ENCODE measurements at regions not wholly inside any gene's neighbourhood (a gene's known extent, or its start where the extent isn't known, plus 50 kb on each side); places are given as distances from the start of the nearest gene placed in this dataset.

DNA sequence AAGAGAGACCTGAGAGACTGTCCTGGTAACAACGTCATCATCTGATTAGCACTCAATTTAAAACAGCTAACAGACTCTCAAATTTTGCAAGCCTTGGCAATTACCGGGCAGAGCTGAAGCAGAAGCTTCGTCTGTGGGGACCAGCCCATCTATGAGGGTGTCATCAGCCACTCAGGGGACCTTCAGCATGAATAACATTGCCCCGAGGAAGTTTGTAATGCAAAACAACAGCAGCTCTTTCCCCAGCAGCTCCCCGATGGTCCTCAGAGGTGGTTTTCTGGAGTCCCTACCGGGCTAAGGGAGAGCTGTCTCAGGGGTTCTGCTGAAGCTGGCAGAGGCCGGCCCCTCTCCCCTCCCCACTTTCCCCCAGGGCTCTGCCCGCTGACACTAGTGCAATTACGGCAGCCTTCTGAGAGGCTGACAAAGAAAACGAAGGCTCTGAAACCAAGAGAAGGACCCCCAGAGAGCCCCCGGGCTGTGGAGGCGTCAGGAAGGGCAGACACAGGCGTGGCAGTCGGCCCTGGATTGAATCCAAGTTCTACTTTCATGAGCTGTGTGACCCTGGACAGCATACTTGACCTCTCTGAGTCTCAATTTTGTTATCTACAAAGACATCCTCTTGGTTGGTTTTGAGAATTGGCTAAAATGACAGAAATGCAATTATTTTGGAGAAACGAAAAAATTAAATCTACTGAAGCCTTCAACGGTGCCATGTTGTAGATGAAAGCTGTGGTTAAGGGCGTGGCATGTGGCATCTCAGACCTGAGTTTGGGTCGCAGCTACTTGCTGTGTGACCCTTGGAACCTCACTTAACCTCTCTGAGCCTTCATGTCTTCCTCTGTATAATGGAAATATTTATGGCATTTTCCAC lies 102.1 kb upstream of the TLE3 start:
- H3K27ac ChIP-seq: no peak overlapping the region
- DNase-seq (ENCODE audit: low read depth in 1 of 2, low spot score in 2 of 2): no peak
- no peaks in the 10 kb centered on the region for H3K27me3 ChIP-seq (replicated peaks)
- no peaks in the 10 kb centered on the region for H3K9me3 ChIP-seq (replicated peaks)
- H3K4me1 ChIP-seq (replicated peaks): peaks cover 24% of the 10 kb centered on the region
- no peaks in the 10 kb centered on the region for H3K36me3 ChIP-seq
- H3K4me3 ChIP-seq: no peak overlapping the region

GRCh38 chr15:70199124-70199482 lies 101.4 kb upstream of the TLE3 start:
- H3K36me3 ChIP-seq: no peaks in the 10 kb centered on the region
- H3K27ac ChIP-seq: no peak overlapping the region
- H3K4me3 ChIP-seq: no peak overlapping the region

DNA sequence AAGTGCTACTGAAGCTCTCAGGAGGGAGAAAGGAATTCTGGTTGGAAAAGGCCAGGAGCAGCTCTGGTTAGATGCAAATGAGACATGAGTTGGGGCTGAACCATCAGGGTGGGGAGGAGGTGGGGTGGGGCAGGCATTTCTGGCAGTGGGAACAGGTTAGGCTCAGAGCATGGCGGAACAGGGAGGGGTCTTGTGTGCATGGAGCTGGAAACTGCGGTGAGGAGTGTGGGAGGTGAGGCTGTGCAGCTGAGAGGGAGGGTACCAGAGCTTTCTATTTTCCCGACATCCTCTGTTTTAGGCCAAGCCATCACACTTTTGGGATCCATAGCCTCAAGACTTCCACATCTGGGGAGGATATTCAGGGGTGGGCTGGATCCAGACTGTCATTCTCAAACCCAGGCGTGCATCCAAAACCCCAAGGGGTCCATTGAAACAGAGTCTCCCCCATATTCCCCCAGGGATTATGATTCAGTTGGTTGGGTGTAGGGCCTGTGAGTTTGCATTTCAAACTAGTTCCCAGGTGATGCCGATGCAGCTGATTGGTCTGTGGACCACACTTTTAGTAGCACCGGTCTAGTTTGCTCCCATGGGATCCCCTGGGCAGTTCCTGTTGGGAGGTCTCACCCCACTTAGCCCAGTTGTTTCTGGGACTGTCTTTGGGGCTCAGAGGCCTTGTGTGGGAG lies 100.9 kb upstream of the TLE3 start:
- H3K4me3 ChIP-seq: no peak overlapping the region
- no peak for DNase-seq (ENCODE audit: low read depth in 1 of 2, low spot score in 2 of 2)
- no peaks in the 10 kb centered on the region for H3K9me3 ChIP-seq (replicated peaks)
- H3K27ac ChIP-seq: no peak overlapping the region
- peaks cover 24% of the 10 kb centered on the region for H3K4me1 ChIP-seq (replicated peaks)
- no peaks in the 10 kb centered on the region for H3K27me3 ChIP-seq (replicated peaks)
- H3K36me3 ChIP-seq: no peaks in the 10 kb centered on the region

More at GRCh38 chr15:70199124-70199482, 101.4 kb upstream of the TLE3 start:
- DNase-seq (ENCODE audit: low read depth in 1 of 2, low spot score in 2 of 2): no peak
- Histone ChIP-seq H3K4me1 (replicated peaks) (peaks cover 24% of the 10 kb centered on the region), H3K27me3 (replicated peaks) (no peaks in the 10 kb centered on the region), H3K9me3 (replicated peaks) (no peaks in the 10 kb centered on the region)

DNA sequence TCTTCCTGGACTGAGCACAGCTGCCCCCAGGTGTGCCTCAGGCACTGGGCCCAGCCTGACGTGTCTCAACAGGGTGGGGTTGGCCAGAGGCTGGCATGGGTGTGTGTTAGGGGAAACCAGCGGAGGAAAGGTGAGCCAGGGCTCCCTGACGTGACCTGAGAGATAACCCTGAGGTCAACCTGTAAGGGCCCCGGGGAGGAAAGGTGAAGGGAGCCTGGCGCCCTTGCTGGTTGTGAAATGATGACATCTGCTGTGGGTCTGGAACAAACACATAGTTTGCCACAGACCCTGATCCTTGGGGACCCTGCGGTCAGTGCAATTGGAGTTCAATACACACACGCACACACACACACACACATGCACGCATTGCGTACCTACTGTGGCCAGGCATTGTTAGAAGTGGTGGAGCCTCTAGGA lies 100.2 kb upstream of the TLE3 start:
- Histone ChIP-seq H3K36me3 (no peaks in the 10 kb centered on the region), H3K27ac (no peak overlapping the region), H3K9me3 (replicated peaks) (no peaks in the 10 kb centered on the region), H3K4me1 (replicated peaks) (peaks cover 24% of the 10 kb centered on the region), H3K27me3 (replicated peaks) (no peaks in the 10 kb centered on the region), H3K4me3 (no peak overlapping the region)
- DNase-seq (ENCODE audit: low read depth in 1 of 2, low spot score in 2 of 2): no peak

GRCh38 chr15:70197318-70197944 lies 99.7 kb upstream of the TLE3 start:
- H3K4me1 ChIP-seq (replicated peaks): peaks cover 24% of the 10 kb centered on the region
- H3K9me3 ChIP-seq (replicated peaks): no peaks in the 10 kb centered on the region
- H3K27me3 ChIP-seq (replicated peaks): no peaks in the 10 kb centered on the region
- DNase-seq (ENCODE audit: low read depth in 1 of 2, low spot score in 2 of 2): no peak
- no peak overlapping the region for H3K4me3 ChIP-seq
- no peaks in the 10 kb centered on the region for H3K36me3 ChIP-seq
- no peak overlapping the region for H3K27ac ChIP-seq

- Histone ChIP-seq H3K27me3 (replicated peaks) (no peaks in the 10 kb centered on the region), H3K9me3 (replicated peaks) (no peaks in the 10 kb centered on the region), H3K27ac (peak overlapping the region; percentile 36), H3K4me1 (replicated peaks) (peaks cover 24% of the 10 kb centered on the region), H3K4me3 (no peak overlapping the region), H3K36me3 (no peaks in the 10 kb centered on the region)
- DNase-seq (ENCODE audit: low read depth in 1 of 2, low spot score in 2 of 2): peak; percentile 68 to 80
These were observed 98.9 kb upstream of the TLE3 start for GRCh38 chr15:70196372-70197316.

GRCh38 chr15:70195587-70196305 lies 98.0 kb upstream of the TLE3 start:
- Histone ChIP-seq H3K9me3 (replicated peaks) (no peaks in the 10 kb centered on the region), H3K4me1 (replicated peaks) (peaks cover 24% of the 10 kb centered on the region), H3K4me3 (no peak overlapping the region), H3K27ac (peak overlapping the region; percentile 32), H3K36me3 (no peaks in the 10 kb centered on the region), H3K27me3 (replicated peaks) (no peaks in the 10 kb centered on the region)
- peak; percentile 73 to 75 for DNase-seq (ENCODE audit: low read depth in 1 of 2, low spot score in 2 of 2)

- no peak overlapping the region for H3K4me3 ChIP-seq
- H3K9me3 ChIP-seq (replicated peaks): no peaks in the 10 kb centered on the region
- no peak for DNase-seq (ENCODE audit: low read depth in 1 of 2, low spot score in 2 of 2)
- H3K36me3 ChIP-seq: no peaks in the 10 kb centered on the region
- H3K4me1 ChIP-seq (replicated peaks): peaks cover 24% of the 10 kb centered on the region
- no peak overlapping the region for H3K27ac ChIP-seq
- H3K27me3 ChIP-seq (replicated peaks): no peaks in the 10 kb centered on the region
These were observed 97.5 kb upstream of the TLE3 start for GRCh38 chr15:70195171-70195570.

DNA sequence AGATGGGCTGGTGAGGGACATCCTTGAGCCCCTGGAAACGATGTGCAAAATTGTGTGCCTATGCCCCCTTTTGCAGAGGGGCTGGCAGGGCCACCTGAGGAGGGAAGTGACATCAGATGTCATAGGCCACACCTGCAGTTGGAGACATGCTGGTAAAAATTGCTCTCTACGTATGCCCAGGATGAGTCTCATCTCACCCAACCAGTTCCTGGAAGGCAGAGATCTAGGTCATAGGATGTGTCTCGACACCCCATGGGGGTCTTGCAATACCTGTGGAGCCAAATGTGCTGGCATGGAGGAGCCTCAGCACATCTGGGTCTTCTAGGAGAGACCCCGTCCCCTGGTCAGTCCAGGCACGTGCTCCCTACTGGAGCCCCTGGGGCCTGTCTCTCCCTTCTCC lies 96.5 kb upstream of the TLE3 start:
- Histone ChIP-seq H3K4me3 (no peak overlapping the region), H3K4me1 (replicated peaks) (peaks cover 24% of the 10 kb centered on the region), H3K9me3 (replicated peaks) (no peaks in the 10 kb centered on the region), H3K27ac (no peak overlapping the region), H3K27me3 (replicated peaks) (no peaks in the 10 kb centered on the region), H3K36me3 (no peaks in the 10 kb centered on the region)
- DNase-seq (ENCODE audit: low read depth in 1 of 2, low spot score in 2 of 2): no peak

DNA sequence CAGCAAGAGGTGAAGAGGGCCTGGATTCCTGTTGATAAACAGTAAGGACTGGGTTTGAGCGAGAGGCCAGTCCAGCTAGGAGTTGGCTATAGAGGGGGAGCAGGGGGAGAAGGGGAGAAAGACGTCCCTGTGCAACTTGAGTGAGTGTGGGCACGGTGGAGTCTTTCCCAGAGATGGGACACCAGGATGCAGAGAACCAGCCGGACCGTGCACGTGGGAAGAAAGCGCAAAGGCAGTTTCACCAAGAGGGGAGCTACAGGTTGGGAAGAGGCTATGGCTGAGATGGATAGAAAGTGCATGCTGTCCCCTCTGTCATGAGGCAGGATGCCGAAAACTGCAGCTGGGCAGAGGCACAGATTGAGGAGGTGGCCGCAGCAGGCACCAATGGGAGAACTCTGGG lies 96.0 kb upstream of the TLE3 start:
- no peaks in the 10 kb centered on the region for H3K9me3 ChIP-seq (replicated peaks)
- DNase-seq (ENCODE audit: low read depth in 1 of 2, low spot score in 2 of 2): no peak
- H3K4me3 ChIP-seq: no peak overlapping the region
- no peaks in the 10 kb centered on the region for H3K36me3 ChIP-seq
- H3K27me3 ChIP-seq (replicated peaks): no peaks in the 10 kb centered on the region
- H3K4me1 ChIP-seq (replicated peaks): peaks cover 24% of the 10 kb centered on the region
- no peak overlapping the region for H3K27ac ChIP-seq

DNA sequence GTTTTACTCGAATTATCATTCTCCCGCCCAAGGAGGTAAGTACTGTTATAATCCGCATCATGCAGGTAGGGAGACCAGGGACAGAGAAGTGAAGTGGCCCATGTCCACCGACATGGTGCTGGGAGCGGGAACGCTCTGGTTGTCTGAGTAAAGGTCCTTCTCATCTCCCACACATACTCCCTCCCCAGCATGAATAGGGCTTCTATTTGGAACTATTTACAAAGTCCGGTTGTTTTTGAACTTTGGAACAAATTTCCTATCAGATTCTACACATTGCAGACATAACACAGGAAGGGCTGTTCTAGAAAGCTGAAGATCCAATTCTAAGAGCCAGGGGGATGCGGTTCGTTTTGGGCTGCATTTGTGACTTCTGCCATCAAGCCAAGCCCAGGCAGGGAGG lies 94.8 kb upstream of the TLE3 start:
- Histone ChIP-seq H3K36me3 (no peaks in the 10 kb centered on the region), H3K4me3 (no peak overlapping the region), H3K27me3 (replicated peaks) (no peaks in the 10 kb centered on the region), H3K9me3 (replicated peaks) (no peaks in the 10 kb centered on the region), H3K4me1 (replicated peaks) (peaks cover 24% of the 10 kb centered on the region), H3K27ac (no peak overlapping the region)
- no peak for DNase-seq (ENCODE audit: low read depth in 1 of 2, low spot score in 2 of 2)

DNA sequence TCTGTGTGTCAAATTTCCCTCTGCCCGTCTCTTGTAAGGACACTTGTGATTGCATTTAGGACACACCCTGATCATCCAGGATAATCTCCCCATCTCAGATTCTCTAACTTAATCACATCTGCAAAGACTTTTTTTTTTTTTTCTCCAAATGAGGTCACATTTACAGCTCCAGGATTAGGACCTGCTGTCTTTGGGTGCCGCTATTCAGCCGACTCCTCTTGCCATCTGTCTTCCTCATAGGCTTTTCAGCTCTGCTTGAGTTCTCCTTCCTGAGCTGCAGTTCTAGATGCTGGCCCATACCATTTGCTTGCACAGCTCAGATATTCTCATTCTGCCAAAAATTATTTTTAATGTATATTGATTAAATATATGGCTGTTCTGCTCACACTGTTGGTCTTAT lies 94.3 kb upstream of the TLE3 start:
- Histone ChIP-seq H3K4me1 (replicated peaks) (peaks cover 20% of the 10 kb centered on the region), H3K9me3 (replicated peaks) (no peaks in the 10 kb centered on the region), H3K27me3 (replicated peaks) (no peaks in the 10 kb centered on the region), H3K4me3 (no peak overlapping the region), H3K36me3 (no peaks in the 10 kb centered on the region), H3K27ac (no peak overlapping the region)
- DNase-seq (ENCODE audit: low read depth in 1 of 2, low spot score in 2 of 2): no peak

DNA sequence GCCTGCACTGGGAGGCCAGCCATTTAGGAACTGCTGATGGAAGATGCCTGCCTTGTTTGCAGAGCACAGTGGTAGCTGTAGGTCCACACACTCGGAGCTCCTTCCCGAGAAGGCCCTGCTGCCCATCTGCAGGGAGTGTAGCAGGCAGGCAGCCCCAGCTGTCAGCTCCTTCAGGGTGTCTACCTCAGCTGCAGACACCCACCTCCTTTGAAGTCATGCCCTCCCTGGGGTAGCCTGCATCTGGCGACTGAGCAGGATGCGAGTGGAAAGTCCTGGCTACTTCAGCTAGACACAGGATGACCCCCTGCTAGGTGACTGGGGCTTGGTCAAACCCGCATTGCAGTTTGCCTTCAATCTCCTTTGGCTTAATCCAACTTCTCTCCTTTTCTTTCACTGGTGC lies 93.2 kb upstream of the TLE3 start:
- H3K27ac ChIP-seq: no peak overlapping the region
- H3K4me3 ChIP-seq: no peak overlapping the region
- no peak for DNase-seq (ENCODE audit: low read depth in 1 of 2, low spot score in 2 of 2)

More for the DNA sequence above, 93.2 kb upstream of the TLE3 start:
- Histone ChIP-seq H3K36me3 (no peaks in the 10 kb centered on the region), H3K9me3 (replicated peaks) (no peaks in the 10 kb centered on the region), H3K27me3 (replicated peaks) (no peaks in the 10 kb centered on the region), H3K4me1 (replicated peaks) (peaks cover 9% of the 10 kb centered on the region)
